ENCODE measurements at regions not wholly inside any gene's neighbourhood (a gene's known extent, or its start where the extent isn't known, plus 50 kb on each side); places are given as distances from the start of the nearest gene placed in this dataset.
A peak's percentile ranks its signal among the peaks of the same experiment; 100 is the strongest.

GRCh38 chr11:57871231-57871630 is 109.6 kb downstream of the CTNND1 start:
- H3K4me1 ChIP-seq (ENCODE audit: insufficient read depth, insufficient read length), result peaks cover 10% of the 10 kb centered on the region
- no peaks in the 10 kb centered on the region for H3K36me3 ChIP-seq (ENCODE audit: insufficient read depth, insufficient read length, low read length)
- H3K27me3 ChIP-seq (ENCODE audit: insufficient read depth, insufficient read length), result no peaks in the 10 kb centered on the region
- H3K9me3 ChIP-seq (ENCODE audit: insufficient read depth, low read length), result peaks cover 9% of the 10 kb centered on the region; the same call in 1 of the 2 replicates
- H3K9ac ChIP-seq (ENCODE audit: insufficient read length, low read depth), result no peak overlapping the region
- no peak for DNase-seq (ENCODE audit: low read depth, low spot score)
- TF ChIP-seq ZNF274 (IDR thresholded peaks at IDR 0.05; ENCODE audit: low read depth, low read length) (no peak), YY1 (IDR thresholded peaks at IDR 0.05; ENCODE audit: insufficient read depth, insufficient read length) (no peak), SUZ12 (IDR thresholded peaks at IDR 0.05; ENCODE audit: extremely low read depth, insufficient read depth, insufficient read length) (no peak)
- no peak overlapping the region for H3K4me3 ChIP-seq (ENCODE audit: insufficient read length, low read depth)

- no peak for DNase-seq (ENCODE audit: low read depth, low spot score)
- Histone ChIP-seq H3K36me3 (ENCODE audit: insufficient read depth, insufficient read length, low read length) (no peaks in the 10 kb centered on the region), H3K9ac (ENCODE audit: insufficient read length, low read depth) (no peak overlapping the region), H3K27me3 (ENCODE audit: insufficient read depth, insufficient read length) (no peaks in the 10 kb centered on the region), H3K4me1 (ENCODE audit: insufficient read depth, insufficient read length) (peaks cover under 1% of the 10 kb centered on the region), H3K4me3 (ENCODE audit: insufficient read length, low read depth) (no peak overlapping the region), H3K9me3 (ENCODE audit: insufficient read depth, low read length) (no peaks in the 10 kb centered on the region)
- TF ChIP-seq SUZ12 (IDR thresholded peaks at IDR 0.05; ENCODE audit: extremely low read depth, insufficient read depth, insufficient read length) (no peak), YY1 (IDR thresholded peaks at IDR 0.05; ENCODE audit: insufficient read depth, insufficient read length) (no peak)
Observed at GRCh38 chr11:57873196-57873911, 111.8 kb downstream of the CTNND1 start.

- Histone ChIP-seq H3K4me1 (ENCODE audit: insufficient read depth, insufficient read length) (no peaks in the 10 kb centered on the region), H3K9ac (ENCODE audit: insufficient read length, low read depth) (no peak overlapping the region), H3K27me3 (ENCODE audit: insufficient read depth, insufficient read length) (no peaks in the 10 kb centered on the region), H3K9me3 (ENCODE audit: insufficient read depth, low read length) (no peaks in the 10 kb centered on the region), H3K4me3 (ENCODE audit: insufficient read length, low read depth) (no peak overlapping the region), H3K36me3 (ENCODE audit: insufficient read depth, insufficient read length, low read length) (no peaks in the 10 kb centered on the region)
- TF ChIP-seq SUZ12 (IDR thresholded peaks at IDR 0.05; ENCODE audit: extremely low read depth, insufficient read depth, insufficient read length) (no peak), ZNF274 (IDR thresholded peaks at IDR 0.05; ENCODE audit: low read depth, low read length) (no peak), YY1 (IDR thresholded peaks at IDR 0.05; ENCODE audit: insufficient read depth, insufficient read length) (no peak)
- DNase-seq (ENCODE audit: low read depth, low spot score), result no peak
Observed at GRCh38 chr11:57874981-57875380, 113.4 kb downstream of the CTNND1 start.

- H3K36me3 ChIP-seq (ENCODE audit: insufficient read depth, insufficient read length, low read length), result no peaks in the 10 kb centered on the region
- H3K4me1 ChIP-seq (ENCODE audit: insufficient read depth, insufficient read length), result no peaks in the 10 kb centered on the region
Observed at GRCh38 chr11:57881647-57882046, 120.0 kb downstream of the CTNND1 start.

GRCh38 chr11:57883630-57884029 is 122.0 kb downstream of the CTNND1 start:
- TF ChIP-seq ZNF274 (IDR thresholded peaks at IDR 0.05; ENCODE audit: low read depth, low read length) (no peak), YY1 (IDR thresholded peaks at IDR 0.05; ENCODE audit: insufficient read depth, insufficient read length) (no peak), SUZ12 (IDR thresholded peaks at IDR 0.05; ENCODE audit: extremely low read depth, insufficient read depth, insufficient read length) (no peak)
- no peak overlapping the region for H3K4me3 ChIP-seq (ENCODE audit: insufficient read length, low read depth)
- no peaks in the 10 kb centered on the region for H3K9me3 ChIP-seq (ENCODE audit: insufficient read depth, low read length)
- no peak for DNase-seq (ENCODE audit: low read depth, low spot score)
- no peaks in the 10 kb centered on the region for H3K36me3 ChIP-seq (ENCODE audit: insufficient read depth, insufficient read length, low read length)
- H3K4me1 ChIP-seq (ENCODE audit: insufficient read depth, insufficient read length), result no peaks in the 10 kb centered on the region
- H3K27me3 ChIP-seq (ENCODE audit: insufficient read depth, insufficient read length), result no peaks in the 10 kb centered on the region
- H3K9ac ChIP-seq (ENCODE audit: insufficient read length, low read depth), result no peak overlapping the region

More at GRCh38 chr11:57881647-57882046, 120.0 kb downstream of the CTNND1 start:
- no peak for DNase-seq (ENCODE audit: low read depth, low spot score)
- Histone ChIP-seq H3K4me3 (ENCODE audit: insufficient read length, low read depth) (no peak overlapping the region), H3K9ac (ENCODE audit: insufficient read length, low read depth) (no peak overlapping the region), H3K27me3 (ENCODE audit: insufficient read depth, insufficient read length) (no peaks in the 10 kb centered on the region), H3K9me3 (ENCODE audit: insufficient read depth, low read length) (no peaks in the 10 kb centered on the region)
- TF ChIP-seq SUZ12 (IDR thresholded peaks at IDR 0.05; ENCODE audit: extremely low read depth, insufficient read depth, insufficient read length), result no peak

GRCh38 chr11:57885298-57886050 is 123.9 kb downstream of the CTNND1 start:
- H3K4me1 ChIP-seq (ENCODE audit: insufficient read depth, insufficient read length), result no peaks in the 10 kb centered on the region
- TF ChIP-seq ZNF274 (IDR thresholded peaks at IDR 0.05; ENCODE audit: low read depth, low read length) (no peak), YY1 (IDR thresholded peaks at IDR 0.05; ENCODE audit: insufficient read depth, insufficient read length) (no peak), SUZ12 (IDR thresholded peaks at IDR 0.05; ENCODE audit: extremely low read depth, insufficient read depth, insufficient read length) (no peak)
- no peaks in the 10 kb centered on the region for H3K27me3 ChIP-seq (ENCODE audit: insufficient read depth, insufficient read length)
- no peak overlapping the region for H3K9ac ChIP-seq (ENCODE audit: insufficient read length, low read depth)
- no peak overlapping the region for H3K4me3 ChIP-seq (ENCODE audit: insufficient read length, low read depth)
- DNase-seq (ENCODE audit: low read depth, low spot score), result peak; percentile 22
- H3K9me3 ChIP-seq (ENCODE audit: insufficient read depth, low read length), result no peaks in the 10 kb centered on the region
- no peaks in the 10 kb centered on the region for H3K36me3 ChIP-seq (ENCODE audit: insufficient read depth, insufficient read length, low read length)

GRCh38 chr11:57888386-57888785 is 126.8 kb downstream of the CTNND1 start:
- Histone ChIP-seq H3K9ac (ENCODE audit: insufficient read length, low read depth) (no peak overlapping the region), H3K4me1 (ENCODE audit: insufficient read depth, insufficient read length) (no peaks in the 10 kb centered on the region), H3K36me3 (ENCODE audit: insufficient read depth, insufficient read length, low read length) (no peaks in the 10 kb centered on the region), H3K27me3 (ENCODE audit: insufficient read depth, insufficient read length) (no peaks in the 10 kb centered on the region), H3K9me3 (ENCODE audit: insufficient read depth, low read length) (no peaks in the 10 kb centered on the region), H3K4me3 (ENCODE audit: insufficient read length, low read depth) (no peak overlapping the region)
- DNase-seq (ENCODE audit: low read depth, low spot score), result no peak
- TF ChIP-seq ZNF274 (IDR thresholded peaks at IDR 0.05; ENCODE audit: low read depth, low read length) (no peak), YY1 (IDR thresholded peaks at IDR 0.05; ENCODE audit: insufficient read depth, insufficient read length) (no peak), SUZ12 (IDR thresholded peaks at IDR 0.05; ENCODE audit: extremely low read depth, insufficient read depth, insufficient read length) (no peak)

Measured in NT2/D1 (cell line).